Neural progenitor cell (in vitro differentiated cells): ENCODE measurements at regions not wholly inside any gene's neighbourhood (a gene's known extent, or its start where the extent isn't known, plus 50 kb on each side); places are given as distances from the start of the nearest gene placed in this dataset.

ENCODE experiments used
- EZH2 ChIP-seq: fragments of 200-600 bp; sonication (generic); IDR thresholded peaks from 2 replicates; pipeline ENCODE4 v1.6.1; 2017; ENCODE audit warnings: antibody characterized with exemption, mild to moderate bottlenecking, moderate library complexity
- EZH2phosphoT487 ChIP-seq: fragments of 200-600 bp; sonication (generic); IDR thresholded peaks from 2 replicates; pipeline ENCODE4 v1.6.1; 2017; ENCODE audit warnings: antibody characterized with exemption
- TF ChIP-seq, protein P1 (sequence below): fragments of 200-600 bp; sonication (generic); IDR thresholded peaks from 2 replicates; pipeline ENCODE4 v1.5.1; 2017; ENCODE audit warnings: antibody characterized with exemption, mild to moderate bottlenecking

DNA sequence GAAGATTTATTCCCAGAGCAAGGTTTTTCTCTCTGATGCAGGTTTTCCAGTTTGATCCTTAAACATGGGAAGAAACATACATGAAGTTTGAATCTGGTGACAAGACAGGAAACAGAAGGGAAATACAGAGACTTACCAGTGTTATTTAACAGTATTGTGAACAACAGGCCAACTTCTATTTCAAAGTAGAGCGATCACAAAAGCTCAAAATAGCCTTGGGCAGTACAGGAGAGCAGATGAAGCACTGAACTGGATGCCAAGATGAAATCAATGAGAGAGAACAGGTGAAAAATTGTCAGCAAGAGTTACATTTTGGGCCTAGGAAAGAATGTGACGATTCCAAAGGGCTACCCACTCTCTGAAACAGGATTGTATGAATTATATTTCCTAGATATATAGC, 114.8 kb upstream of the PTPRK start:
- TF ChIP-seq, protein P1, sequence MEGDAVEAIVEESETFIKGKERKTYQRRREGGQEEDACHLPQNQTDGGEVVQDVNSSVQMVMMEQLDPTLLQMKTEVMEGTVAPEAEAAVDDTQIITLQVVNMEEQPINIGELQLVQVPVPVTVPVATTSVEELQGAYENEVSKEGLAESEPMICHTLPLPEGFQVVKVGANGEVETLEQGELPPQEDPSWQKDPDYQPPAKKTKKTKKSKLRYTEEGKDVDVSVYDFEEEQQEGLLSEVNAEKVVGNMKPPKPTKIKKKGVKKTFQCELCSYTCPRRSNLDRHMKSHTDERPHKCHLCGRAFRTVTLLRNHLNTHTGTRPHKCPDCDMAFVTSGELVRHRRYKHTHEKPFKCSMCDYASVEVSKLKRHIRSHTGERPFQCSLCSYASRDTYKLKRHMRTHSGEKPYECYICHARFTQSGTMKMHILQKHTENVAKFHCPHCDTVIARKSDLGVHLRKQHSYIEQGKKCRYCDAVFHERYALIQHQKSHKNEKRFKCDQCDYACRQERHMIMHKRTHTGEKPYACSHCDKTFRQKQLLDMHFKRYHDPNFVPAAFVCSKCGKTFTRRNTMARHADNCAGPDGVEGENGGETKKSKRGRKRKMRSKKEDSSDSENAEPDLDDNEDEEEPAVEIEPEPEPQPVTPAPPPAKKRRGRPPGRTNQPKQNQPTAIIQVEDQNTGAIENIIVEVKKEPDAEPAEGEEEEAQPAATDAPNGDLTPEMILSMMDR: no peak
- no peak for TF ChIP-seq EZH2
- no peak for TF ChIP-seq EZH2phosphoT487
